ENCODE measurements at regions not wholly inside any gene's neighbourhood (a gene's known extent, or its start where the extent isn't known, plus 50 kb on each side); places are given as distances from the start of the nearest gene placed in this dataset.
A peak's percentile ranks its signal among the peaks of the same experiment; 100 is the strongest.

- Histone ChIP-seq H3K36me3 (no peaks in the 10 kb centered on the region), H3K4me2 (no peak overlapping the region), H4K20me1 (no peaks in the 10 kb centered on the region), H3K4me3 (no peak overlapping the region), H3K9ac (no peak overlapping the region), H3K27ac (no peak overlapping the region), H3K27me3 (no peaks in the 10 kb centered on the region), H3K9me3 (no peaks in the 10 kb centered on the region), H3K4me1 (no peaks in the 10 kb centered on the region)
- no peak for TF ChIP-seq Cebpa-rat (IDR thresholded peaks at IDR 0.05)
These were observed 179.8 kb downstream of the RBM26 start for GRCh38 chr13:79226250-79226649.

DNA sequence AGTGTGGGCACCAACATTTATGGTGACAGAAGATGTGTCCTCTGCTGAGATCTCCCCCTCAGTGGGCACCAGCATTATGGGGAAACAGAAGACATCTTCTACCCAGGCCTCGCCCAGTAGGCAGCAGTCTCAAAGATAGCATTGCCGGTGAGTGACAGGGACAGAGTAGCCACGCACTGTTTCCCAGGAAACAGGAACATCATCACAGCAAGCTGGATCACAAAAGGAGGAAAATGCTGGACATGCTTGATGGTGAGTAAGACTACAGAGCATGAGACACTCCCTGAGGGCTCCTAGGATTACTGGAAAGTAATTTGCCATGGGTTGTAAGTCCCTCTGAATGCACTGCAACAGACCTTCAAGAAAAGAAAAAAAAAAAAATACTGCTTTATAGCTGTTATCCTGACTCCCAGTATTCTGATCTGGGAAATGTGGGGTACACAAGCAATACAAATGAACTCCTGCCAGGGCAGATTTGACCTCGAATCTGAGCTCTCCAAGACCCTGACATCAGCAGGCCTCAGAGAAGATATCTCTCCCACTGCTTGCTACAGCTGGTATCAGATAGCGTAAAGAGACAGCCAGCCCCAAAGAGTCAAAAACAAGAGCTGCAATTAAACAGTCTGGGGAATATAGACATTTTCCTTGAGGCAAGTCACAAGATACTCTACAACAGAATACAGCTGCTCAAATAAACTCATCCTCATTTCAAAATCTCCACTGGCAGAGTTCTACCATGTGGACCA is 180.4 kb downstream of the RBM26 start:
- Histone ChIP-seq H3K9me3 (no peaks in the 10 kb centered on the region), H3K4me1 (no peaks in the 10 kb centered on the region), H4K20me1 (no peaks in the 10 kb centered on the region), H3K27ac (no peak overlapping the region), H3K27me3 (no peaks in the 10 kb centered on the region), H3K4me2 (no peak overlapping the region), H3K4me3 (no peak overlapping the region), H3K9ac (no peak overlapping the region), H3K36me3 (no peaks in the 10 kb centered on the region)
- no peak for TF ChIP-seq Cebpa-rat (IDR thresholded peaks at IDR 0.05)

GRCh38 chr13:79222427-79223205 is 183.4 kb downstream of the RBM26 start:
- no peak for TF ChIP-seq Cebpa-rat (IDR thresholded peaks at IDR 0.05)
- H3K4me3 ChIP-seq = no peak overlapping the region
- no peaks in the 10 kb centered on the region for H3K36me3 ChIP-seq
- H3K27me3 ChIP-seq = no peaks in the 10 kb centered on the region
- no peak overlapping the region for H3K27ac ChIP-seq
- H3K4me1 ChIP-seq = no peaks in the 10 kb centered on the region
- no peak overlapping the region for H3K9ac ChIP-seq
- no peak overlapping the region for H3K4me2 ChIP-seq
- no peaks in the 10 kb centered on the region for H4K20me1 ChIP-seq
- H3K9me3 ChIP-seq = no peaks in the 10 kb centered on the region

DNA sequence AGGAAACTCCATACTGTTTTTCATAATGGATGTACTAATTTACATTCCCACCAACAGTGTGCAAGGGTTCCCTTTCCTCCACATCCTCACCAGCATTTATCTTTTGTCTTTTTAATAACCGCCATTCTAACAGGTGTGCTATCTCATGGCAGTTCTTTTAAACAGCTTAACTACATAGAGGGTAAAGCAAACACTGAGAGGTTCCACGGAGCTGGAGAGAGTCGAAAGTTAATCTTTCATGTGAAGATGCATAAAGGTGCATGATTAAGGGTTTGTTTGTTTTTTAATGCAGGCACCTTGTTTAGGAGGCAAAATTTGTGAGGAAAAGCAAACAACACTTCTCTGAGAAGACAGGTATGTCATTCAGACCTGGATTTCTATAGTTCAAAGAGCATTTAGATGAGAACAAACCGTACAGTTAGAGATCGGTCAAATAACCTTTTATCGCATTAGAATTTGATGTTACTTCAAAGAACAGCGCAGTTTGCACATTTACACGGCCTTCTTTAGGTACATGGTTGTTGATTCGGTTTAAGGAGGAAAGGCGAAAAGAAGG is 193.9 kb downstream of the RBM26 start:
- H3K4me2 ChIP-seq = no peak overlapping the region
- no peak overlapping the region for H3K27ac ChIP-seq
- no peak overlapping the region for H3K9ac ChIP-seq
- H3K27me3 ChIP-seq = no peaks in the 10 kb centered on the region
- H3K9me3 ChIP-seq = no peaks in the 10 kb centered on the region
- no peak overlapping the region for H3K4me3 ChIP-seq
- no peaks in the 10 kb centered on the region for H3K36me3 ChIP-seq
- TF ChIP-seq Cebpa-rat (IDR thresholded peaks at IDR 0.05) = no peak
- H3K4me1 ChIP-seq = no peaks in the 10 kb centered on the region
- no peaks in the 10 kb centered on the region for H4K20me1 ChIP-seq

DNA sequence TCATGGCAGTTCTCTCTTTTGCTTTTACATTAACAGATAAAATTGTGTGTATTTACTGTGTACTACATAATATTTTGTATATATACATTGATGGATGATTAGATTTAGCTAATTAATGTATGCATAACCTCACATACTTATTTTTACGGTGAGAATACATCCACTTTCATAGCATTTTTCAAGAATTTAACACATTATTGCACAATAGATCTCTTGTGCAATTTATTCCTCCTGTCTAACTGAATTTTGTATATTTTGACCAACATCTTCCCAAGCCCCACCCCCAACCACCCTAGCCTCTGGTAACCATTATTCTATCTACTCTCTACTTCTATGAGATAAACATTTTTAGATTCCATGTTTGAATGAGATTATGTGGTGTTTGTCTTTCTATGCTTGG is 194.7 kb downstream of the RBM26 start:
- no peak overlapping the region for H3K27ac ChIP-seq
- H3K4me2 ChIP-seq = no peak overlapping the region
- no peak overlapping the region for H3K4me3 ChIP-seq
- no peaks in the 10 kb centered on the region for H4K20me1 ChIP-seq
- no peaks in the 10 kb centered on the region for H3K4me1 ChIP-seq
- H3K9me3 ChIP-seq = no peaks in the 10 kb centered on the region
- no peak for TF ChIP-seq Cebpa-rat (IDR thresholded peaks at IDR 0.05)
- no peaks in the 10 kb centered on the region for H3K27me3 ChIP-seq
- H3K9ac ChIP-seq = no peak overlapping the region
- H3K36me3 ChIP-seq = no peaks in the 10 kb centered on the region

GRCh38 chr13:79197933-79198332 is 208.1 kb downstream of the RBM26 start:
- no peak for TF ChIP-seq Cebpa-rat (IDR thresholded peaks at IDR 0.05)
- H3K4me1 ChIP-seq = peaks cover 38% of the 10 kb centered on the region
- no peaks in the 10 kb centered on the region for H4K20me1 ChIP-seq
- H3K9ac ChIP-seq = no peak overlapping the region
- H3K4me2 ChIP-seq = no peak overlapping the region
- H3K27me3 ChIP-seq = no peaks in the 10 kb centered on the region
- no peak overlapping the region for H3K27ac ChIP-seq
- H3K4me3 ChIP-seq = no peak overlapping the region
- no peaks in the 10 kb centered on the region for H3K36me3 ChIP-seq
- H3K9me3 ChIP-seq = no peaks in the 10 kb centered on the region

GRCh38 chr13:79196843-79197242 is 209.2 kb downstream of the RBM26 start:
- no peak overlapping the region for H3K9ac ChIP-seq
- peaks cover 48% of the 10 kb centered on the region for H3K4me1 ChIP-seq
- H3K27me3 ChIP-seq = no peaks in the 10 kb centered on the region
- H4K20me1 ChIP-seq = no peaks in the 10 kb centered on the region
- no peak overlapping the region for H3K4me2 ChIP-seq
- H3K36me3 ChIP-seq = no peaks in the 10 kb centered on the region
- H3K9me3 ChIP-seq = no peaks in the 10 kb centered on the region
- H3K4me3 ChIP-seq = no peak overlapping the region
- no peak overlapping the region for H3K27ac ChIP-seq
- TF ChIP-seq Cebpa-rat (IDR thresholded peaks at IDR 0.05) = no peak

DNA sequence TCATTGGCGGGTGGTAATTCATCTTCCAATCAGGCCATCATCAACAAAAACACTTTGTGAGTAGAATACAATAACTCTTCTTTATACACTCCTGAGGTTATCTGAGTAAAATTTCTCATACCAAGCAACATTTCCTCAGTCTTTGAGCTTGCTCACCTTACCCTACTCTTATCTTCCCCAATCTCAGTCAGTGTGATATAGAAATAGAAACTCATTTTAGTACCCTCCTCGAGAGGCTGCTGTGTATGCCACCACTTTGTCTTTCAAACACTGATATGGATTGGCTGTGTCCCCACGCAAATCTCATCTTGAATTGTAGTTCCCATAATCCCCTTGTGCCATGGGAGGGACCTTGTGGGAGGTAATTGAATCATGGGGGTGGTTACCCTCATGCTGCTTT is 209.7 kb downstream of the RBM26 start:
- TF ChIP-seq Cebpa-rat (IDR thresholded peaks at IDR 0.05) = no peak
- H3K4me3 ChIP-seq = no peak overlapping the region
- H3K4me2 ChIP-seq = no peak overlapping the region

GRCh38 chr13:79194727-79195126 is 211.3 kb downstream of the RBM26 start:
- peaks cover 62% of the 10 kb centered on the region for H3K4me1 ChIP-seq
- peak overlapping the region; percentile 69 for H3K4me2 ChIP-seq
- H3K4me3 ChIP-seq = no peak overlapping the region; the same call in 1 of the 2 replicates

More for the DNA sequence above, 209.7 kb downstream of the RBM26 start:
- no peak overlapping the region for H3K9ac ChIP-seq
- peaks cover 53% of the 10 kb centered on the region for H3K4me1 ChIP-seq
- H3K36me3 ChIP-seq = no peaks in the 10 kb centered on the region
- no peak overlapping the region for H3K27ac ChIP-seq
- no peaks in the 10 kb centered on the region for H3K27me3 ChIP-seq
- no peaks in the 10 kb centered on the region for H4K20me1 ChIP-seq
- H3K9me3 ChIP-seq = no peaks in the 10 kb centered on the region

DNA sequence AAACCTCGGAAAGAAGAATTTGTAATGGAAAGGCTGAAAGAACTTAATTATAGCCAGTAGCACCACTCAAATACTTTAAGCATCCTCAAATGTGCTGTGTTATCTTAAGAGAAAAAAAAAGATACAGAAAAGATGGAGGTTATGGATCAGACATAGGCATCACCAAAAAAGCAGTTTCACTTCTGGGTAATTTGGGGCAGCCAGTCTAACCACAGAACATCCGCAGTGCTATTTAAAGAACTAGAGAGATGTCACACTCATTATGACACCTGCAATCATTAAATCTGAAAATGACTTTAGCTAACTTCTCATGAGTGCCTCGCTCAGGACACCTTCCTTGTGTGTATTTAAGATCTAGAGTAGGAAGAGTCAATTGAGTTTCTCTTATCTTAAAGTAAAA is 211.8 kb downstream of the RBM26 start:
- H3K4me2 ChIP-seq = peak overlapping the region; percentile 69
- peak overlapping the region; percentile 23; the same call in 1 of the 2 replicates for H3K4me3 ChIP-seq
- H4K20me1 ChIP-seq = no peaks in the 10 kb centered on the region
- no peaks in the 10 kb centered on the region for H3K27me3 ChIP-seq
- H3K4me1 ChIP-seq = peaks cover 62% of the 10 kb centered on the region
- H3K9ac ChIP-seq = no peak overlapping the region; the same call in 1 of the 2 replicates
- H3K36me3 ChIP-seq = no peaks in the 10 kb centered on the region
- no peak for TF ChIP-seq Cebpa-rat (IDR thresholded peaks at IDR 0.05)
- peak overlapping the region; percentile 71; the same call in 1 of the 2 replicates for H3K27ac ChIP-seq
- H3K9me3 ChIP-seq = no peaks in the 10 kb centered on the region

More at GRCh38 chr13:79194727-79195126, 211.3 kb downstream of the RBM26 start:
- no peak for TF ChIP-seq Cebpa-rat (IDR thresholded peaks at IDR 0.05)
- H3K36me3 ChIP-seq = no peaks in the 10 kb centered on the region
- H4K20me1 ChIP-seq = no peaks in the 10 kb centered on the region
- no peak overlapping the region for H3K9ac ChIP-seq
- no peaks in the 10 kb centered on the region for H3K9me3 ChIP-seq
- H3K27ac ChIP-seq = peak overlapping the region; percentile 69
- H3K27me3 ChIP-seq = no peaks in the 10 kb centered on the region
